H9 (cell line): ENCODE measurements at regions not wholly inside any gene's neighbourhood (a gene's known extent, or its start where the extent isn't known, plus 50 kb on each side); places are given as distances from the start of the nearest gene placed in this dataset.

Experiments used
- DNase-seq: peaks from one replicate; pipeline ENCODE4 v3.0.0-alpha.2; 2017
- H2AFZ ChIP-seq: one replicate; pipeline ENCODE4 v1.6.1; 2013; ENCODE audit warnings: mild to moderate bottlenecking, low read length, control low read depth, moderate library complexity
- H2AK5ac ChIP-seq: 2 replicates; pipeline ENCODE4 v1.6.1; 2013; ENCODE audit warnings: low read length, control low read depth, mixed read lengths; ENCODE audit not compliant: insufficient read length
- H2BK120ac ChIP-seq: one replicate; pipeline ENCODE4 v1.6.1; 2013; ENCODE audit warnings: low read depth, mild to moderate bottlenecking, low read length, control low read depth, inconsistent platforms; ENCODE audit not compliant: poor library complexity, severe bottlenecking
- H2BK12ac ChIP-seq: 2 replicates; pipeline ENCODE4 v1.6.1; 2013; ENCODE audit warnings: low read length, control low read depth, mixed read lengths, low read depth; ENCODE audit not compliant: insufficient read length
- H2BK15ac ChIP-seq: 2 replicates; pipeline ENCODE4 v1.6.1; 2013; ENCODE audit warnings: low read depth, low read length, control low read depth
- H2BK20ac ChIP-seq: one replicate; pipeline ENCODE4 v1.6.1; 2013; ENCODE audit warnings: low read depth, mild to moderate bottlenecking, low read length, control low read depth, inconsistent platforms; ENCODE audit not compliant: poor library complexity, severe bottlenecking
- H2BK5ac ChIP-seq: 2 replicates; pipeline ENCODE4 v1.6.1; 2013; ENCODE audit warnings: low read length, control low read depth, mixed read lengths; ENCODE audit not compliant: insufficient read length
- H3K14ac ChIP-seq: 2 replicates; pipeline ENCODE4 v1.6.1; 2013; ENCODE audit warnings: low read length, control low read depth; ENCODE audit not compliant: insufficient read depth
- H3K18ac ChIP-seq: 2 replicates; pipeline ENCODE4 v1.6.1; 2013; ENCODE audit warnings: low read depth, mild to moderate bottlenecking, mixed read lengths, low read length, control low read depth; ENCODE audit not compliant: insufficient read length
- H3K23ac ChIP-seq: 2 replicates; pipeline ENCODE4 v1.6.1; 2013; ENCODE audit warnings: low read length, control low read depth, mixed read lengths, low read depth; ENCODE audit not compliant: insufficient read length
- H3K23me2 ChIP-seq: 2 replicates; pipeline ENCODE4 v1.6.1; 2013; ENCODE audit warnings: low read depth, mild to moderate bottlenecking, mixed read lengths, low read length, control low read depth; ENCODE audit not compliant: insufficient read length, poor library complexity, severe bottlenecking
- H3K27ac ChIP-seq: 2 replicates; pipeline ENCODE4 v1.5.1; 2013; ENCODE audit warnings: low read length, control low read depth, mixed read lengths, low read depth; ENCODE audit not compliant: insufficient read length
- H3K27me3 ChIP-seq: 2 replicates; pipeline ENCODE4 v1.6.1; 2013; ENCODE audit warnings: low read length, control low read depth, inconsistent platforms; ENCODE audit not compliant: insufficient read depth
- H3K4ac ChIP-seq: 2 replicates; pipeline ENCODE4 v1.6.1; 2013; ENCODE audit warnings: low read depth, mild to moderate bottlenecking, control low read depth, inconsistent platforms, low read length, moderate library complexity
- H3K4me1 ChIP-seq: 2 replicates; pipeline ENCODE4 v1.6.1; 2013; ENCODE audit warnings: low read length, control low read depth, inconsistent platforms; ENCODE audit not compliant: insufficient read depth
- H3K4me2 ChIP-seq: 2 replicates; pipeline ENCODE4 v1.6.1; 2013; ENCODE audit warnings: low read length, control low read depth, mixed read lengths; ENCODE audit not compliant: insufficient read length, insufficient read depth
- H3K56ac ChIP-seq: 2 replicates; pipeline ENCODE4 v1.6.1; 2013; ENCODE audit warnings: low read depth, mild to moderate bottlenecking, mixed read lengths, low read length, control low read depth; ENCODE audit not compliant: insufficient read length
- H3K79me1 ChIP-seq: 2 replicates; pipeline ENCODE4 v1.6.1; 2013; ENCODE audit warnings: low read depth, mild to moderate bottlenecking, moderate library complexity, low read length, control low read depth, inconsistent platforms; ENCODE audit not compliant: insufficient read depth, poor library complexity, severe bottlenecking
- H3K79me2 ChIP-seq: 2 replicates; pipeline ENCODE4 v1.6.1; 2013; ENCODE audit warnings: low read length, control low read depth, inconsistent platforms; ENCODE audit not compliant: insufficient read depth
- H3K9ac ChIP-seq: 2 replicates; pipeline ENCODE4 v1.6.1; 2013; ENCODE audit warnings: low read length, control low read depth, mixed read lengths; ENCODE audit not compliant: insufficient read length; ENCODE audit errors: extremely low read depth
- H3K9me3 ChIP-seq: one replicate; pipeline ENCODE4 v1.6.1; 2013; ENCODE audit warnings: low read depth, low read length, inconsistent platforms; ENCODE audit not compliant: control insufficient read depth
- H3T11ph ChIP-seq: one replicate; pipeline ENCODE4 v1.6.1; 2013; ENCODE audit warnings: mild to moderate bottlenecking, low read length, control low read depth, inconsistent platforms
- H4K20me1 ChIP-seq: one replicate; pipeline ENCODE4 v1.6.1; 2013; ENCODE audit not compliant: control insufficient read depth, insufficient read length, insufficient read depth
- H4K5ac ChIP-seq: 2 replicates; pipeline ENCODE4 v1.6.1; 2013; ENCODE audit warnings: low read depth, mild to moderate bottlenecking, mixed read lengths, low read length, control low read depth; ENCODE audit not compliant: insufficient read length
- H4K8ac ChIP-seq: replicated peaks from 2 replicates; pipeline ENCODE4 v1.6.1; 2013; ENCODE audit warnings: low read length, control low read depth, mixed read lengths, low read depth; ENCODE audit not compliant: insufficient read length
- H4K91ac ChIP-seq: 2 replicates; pipeline ENCODE4 v1.6.1; 2013; ENCODE audit warnings: low read depth, mild to moderate bottlenecking, moderate library complexity, mixed read lengths, low read length, control low read depth; ENCODE audit not compliant: insufficient read length
- H3K27ac Mint-ChIP-seq, 3 experiments: 2 replicates in 2 of 3; 3 replicates in 1 of 3; pipeline ENCODE4 v1.8.0; 2020 to 2021; ENCODE audit warnings: mixed read lengths in 3 of 3, mild to moderate bottlenecking in 1 of 3, moderate library complexity in 1 of 3
- H3K27me3 Mint-ChIP-seq: 2 replicates; pipeline ENCODE4 v1.8.0; 2021; ENCODE audit warnings: low read depth, mild to moderate bottlenecking, moderate library complexity, mixed read lengths
- H3K36me3 Mint-ChIP-seq, 3 experiments: 2 replicates in 2 of 3; 3 replicates in 1 of 3; pipeline ENCODE4 v1.8.0; 2020 to 2021; ENCODE audit warnings: low read depth in 3 of 3, mixed read lengths in 3 of 3; ENCODE audit not compliant: insufficient read depth in 1 of 3
- H3K4me1 Mint-ChIP-seq, 2 experiments: 2 replicates each; pipeline ENCODE4 v1.8.0; 2020; ENCODE audit warnings: mixed read lengths in 2 of 2
- H3K4me3 Mint-ChIP-seq, 2 experiments: 2 replicates in 1 of 2; 3 replicates in 1 of 2; pipeline ENCODE4 v1.8.0; 2020 to 2021; ENCODE audit warnings: mild to moderate bottlenecking in 2 of 2, mixed read lengths in 2 of 2, moderate library complexity in 1 of 2
- H3K9me3 Mint-ChIP-seq, 2 experiments: 2 replicates in 1 of 2; 3 replicates in 1 of 2; pipeline ENCODE4 v1.8.0; 2020; ENCODE audit warnings: mild to moderate bottlenecking in 2 of 2, mixed read lengths in 2 of 2, moderate library complexity in 1 of 2
- CTCF ChIP-seq: fragments of 200-600 bp; sonication (generic); conservative IDR thresholded peaks from 3 replicates; pipeline ENCODE4 v1.8.0; 2021; ENCODE audit warnings: antibody characterized with exemption, mild to moderate bottlenecking
- WGBS: extraction: QIAGEN DNeasy Blood & Tissue Kit; methylation state at CpG from one replicate; pipeline ENCODE4 v1.1.7; 2013; ENCODE audit warnings: missing lambda C conversion rate, low lambda C conversion rate, mixed read lengths; ENCODE audit not compliant: insufficient read length; ENCODE audit errors: extremely low coverage; 5-methylcytosine and 5-hydroxymethylcytosine counted together

- Histone ChIP-seq H3K23me2 (no peaks in the 10 kb centered on the region), H3K4ac (no peak overlapping the region), H3K27me3 (no peaks in the 10 kb centered on the region), H4K91ac (no peak overlapping the region), H3K9ac (no peak overlapping the region), H2AFZ (no peak overlapping the region), H3K14ac (no peak overlapping the region), H4K8ac (no peak overlapping the region), H3K4me1 (no peaks in the 10 kb centered on the region), H2BK15ac (no peak overlapping the region), H2BK5ac (no peak overlapping the region), H4K20me1 (no peaks in the 10 kb centered on the region), H3K23ac (no peak overlapping the region), H3K27ac (no peak overlapping the region), H2BK12ac (no peak overlapping the region), H3K4me2 (no peak overlapping the region), H3K79me2 (peaks cover 2% of the 10 kb centered on the region; the same call in 1 of the 2 replicates), H4K5ac (no peak overlapping the region), H3T11ph (no peak overlapping the region), H2BK120ac (no peak overlapping the region), H2AK5ac (no peak overlapping the region), H3K18ac (no peak overlapping the region), H3K79me1 (no peaks in the 10 kb centered on the region), H3K9me3 (no peaks in the 10 kb centered on the region), H3K56ac (no peak overlapping the region), H2BK20ac (no peak overlapping the region)
- TF ChIP-seq CTCF: no peak
- peaks cover 4 to 38% of the 10 kb centered on the region in 2 experiments; a peak in 4 of 5 replicates for H3K9me3 Mint-ChIP-seq
- no peaks in the 10 kb centered on the region for H3K4me1 Mint-ChIP-seq
- no peaks in the 10 kb centered on the region for H3K27me3 Mint-ChIP-seq
- no peak overlapping the region for H3K27ac Mint-ChIP-seq
- no CpG with 5 or more reads among the region's 3 CpGs for WGBS
- peaks cover 0 to 6% (median 0%) of the 10 kb centered on the region in 3 experiments; a peak in 2 of 7 replicates for H3K36me3 Mint-ChIP-seq
- no peak for DNase-seq
- H3K4me3 Mint-ChIP-seq: no peak overlapping the region
Observed at GRCh38 chrX:126393284-126393683, 159.3 kb downstream of the DCAF12L1 start.
